Left cardiac atrium (tissue), 4 donors: ENCODE measurements at regions not wholly inside any gene's neighbourhood (a gene's known extent, or its start where the extent isn't known, plus 50 kb on each side); places are given as distances from the start of the nearest gene placed in this dataset.

Experiments
- ATAC-seq, 2 donors: fragments of 200-7000 bp; cut with Tn5 transposase; one replicate each; pipeline ENCODE4 v1.9.1; 2020; ENCODE audit warnings: mild to moderate bottlenecking in 2 of 2, moderate library complexity in 2 of 2
- DNase-seq: peaks from one replicate; pipeline ENCODE4 v3.0.0-alpha.2; 2020
- intact Hi-C, 2 donors: fragments of 100-400 bp; cut with DNase I; formaldehyde crosslinking; loops; one replicate each; pipeline versions ENCODE4 v1.14.1 to v1.15.1; 2022 to 2023
- donor health status: DM: no; HTN: yes; CAD: no.
- donor health status: DM: no; HTN: yes; CAD: no; lungs with severe emphysema.
- donor health status: DM: yes; HTN: yes; CAD: no.
- donor health status: Dilated cardiomyopathy.

DNA sequence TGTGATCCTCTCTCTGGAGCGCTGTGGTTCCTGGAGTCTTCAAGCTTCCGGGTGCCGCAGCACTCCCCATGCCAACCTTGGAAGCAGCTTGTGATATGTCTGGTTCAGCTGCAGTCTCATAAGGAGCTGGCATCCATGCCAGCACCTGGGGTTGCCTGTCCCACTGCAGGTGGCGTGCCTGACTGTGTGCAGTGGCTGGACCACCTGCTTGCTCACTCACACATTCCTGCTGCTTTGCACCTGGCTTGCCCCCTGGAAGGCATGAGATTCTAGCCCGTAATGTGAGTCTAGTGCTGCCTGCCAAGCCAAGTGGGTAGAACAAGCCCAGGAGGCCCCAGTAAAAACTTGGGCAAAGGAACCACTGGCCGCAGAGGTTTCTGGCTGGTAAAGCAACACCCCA is 687.2 kb upstream of the AADAT start:
- ATAC-seq = no peak
- intact Hi-C loops = no loop called here

GRCh38 chr4:170775851-170776250 is 686.1 kb upstream of the AADAT start:
- ATAC-seq = no peak
- DNase-seq = no peak
- intact Hi-C loops = no loop called here

More for the DNA sequence above, 687.2 kb upstream of the AADAT start:
- no peak for DNase-seq

GRCh38 chr4:170773709-170774273 is 684.0 kb upstream of the AADAT start:
- no peak for DNase-seq
- ATAC-seq = no peak

GRCh38 chr4:170772429-170772828 is 682.7 kb upstream of the AADAT start:
- ATAC-seq (no peak), DNase-seq (no peak)
- intact Hi-C loops = no loop called here

More at GRCh38 chr4:170773709-170774273, 684.0 kb upstream of the AADAT start:
- intact Hi-C loops = no loop called here

GRCh38 chr4:170770664-170771063 is 680.9 kb upstream of the AADAT start:
- ATAC-seq = no peak
- DNase-seq = no peak
- intact Hi-C loops = no loop called here

DNA sequence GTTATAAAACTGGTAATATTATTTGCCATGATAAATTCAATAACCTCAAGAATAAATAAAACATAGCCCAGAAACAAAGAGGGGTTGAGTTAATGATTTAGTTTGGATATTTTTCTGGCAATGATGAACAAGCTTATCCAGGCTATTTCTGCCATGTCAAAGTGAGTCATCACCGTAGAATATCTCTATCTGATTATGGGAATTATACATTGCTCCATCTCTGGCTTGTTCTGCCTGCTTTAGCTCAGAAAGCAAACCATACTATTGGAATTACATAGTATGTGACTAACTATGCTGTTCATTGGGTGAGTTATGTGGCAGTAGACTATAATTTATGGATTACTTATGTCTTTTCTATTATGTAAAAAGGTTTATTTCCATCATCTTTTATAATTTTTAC is 680.1 kb upstream of the AADAT start:
- DNase-seq (no peak), ATAC-seq (no peak)
- intact Hi-C loops = no loop called here

- DNase-seq = no peak
- no peak for ATAC-seq
- intact Hi-C loops = no loop called here
Measured at GRCh38 chr4:170758988-170759387, 669.2 kb upstream of the AADAT start.

GRCh38 chr4:170750519-170750918 is 660.8 kb upstream of the AADAT start:
- DNase-seq (no peak), ATAC-seq (no peak)
- intact Hi-C loops = no loop called here

DNA sequence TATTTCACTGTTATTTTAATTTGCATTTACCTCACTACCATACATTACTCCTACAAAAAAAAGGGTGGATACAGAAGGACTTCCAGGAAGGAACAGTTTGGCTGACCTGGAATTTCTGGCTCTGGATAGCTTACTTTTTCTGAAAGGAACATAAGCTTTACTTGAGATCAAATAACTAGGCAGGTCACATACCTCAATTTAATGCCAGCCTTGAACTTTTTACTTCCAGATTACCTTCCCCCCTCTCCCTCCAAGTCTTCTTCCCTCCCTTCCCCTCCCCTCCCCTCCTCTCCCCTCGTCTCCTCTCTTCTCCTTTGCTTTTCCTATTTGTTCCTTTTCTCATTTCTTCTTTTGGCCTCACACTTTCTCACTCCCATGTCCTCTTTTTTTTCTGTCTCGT is 659.2 kb upstream of the AADAT start:
- no peak for DNase-seq
- intact Hi-C loops = no loop called here
- no peak for ATAC-seq

DNA sequence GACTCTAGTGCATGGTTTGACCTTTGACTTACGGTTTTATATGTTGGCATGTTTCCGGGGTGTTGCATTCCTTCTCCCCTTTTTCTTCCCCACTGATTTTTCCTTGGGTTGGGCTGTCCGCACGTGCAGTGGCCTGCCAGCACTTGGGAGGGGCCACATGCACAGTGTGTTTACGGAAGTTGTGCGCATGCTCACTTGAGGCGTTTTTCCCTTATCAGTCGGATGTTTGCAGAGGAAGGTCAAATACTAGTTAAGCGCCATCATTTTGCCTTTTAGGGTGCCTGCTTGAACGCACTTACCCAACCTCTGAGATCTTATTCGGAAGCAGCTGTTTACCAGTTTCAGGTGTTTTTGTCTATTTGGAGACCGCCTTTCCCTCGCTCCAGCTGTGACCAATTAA is 653.9 kb upstream of the AADAT start:
- no peak for ATAC-seq
- intact Hi-C loops = no loop called here
- DNase-seq = no peak

DNA sequence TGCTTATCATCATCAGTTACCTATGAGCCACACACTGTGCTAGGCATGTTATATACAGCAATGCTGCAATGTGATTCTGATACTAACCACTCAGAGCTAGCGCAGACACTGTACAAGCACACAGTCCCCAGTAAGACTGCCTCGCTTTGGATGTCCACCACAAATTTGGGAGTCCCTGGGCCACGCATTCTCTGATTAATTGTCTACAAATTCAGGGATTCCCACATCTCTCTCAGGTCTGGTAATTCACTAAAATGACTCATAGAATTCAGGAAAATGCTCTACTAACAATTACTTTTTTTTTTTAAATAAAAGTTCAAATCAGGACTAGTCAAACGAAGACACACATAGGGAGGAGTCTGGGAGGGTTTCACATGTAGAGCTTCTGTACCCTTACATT is 652.1 kb upstream of the AADAT start:
- intact Hi-C loops = no loop called here
- DNase-seq (no peak), ATAC-seq (no peak)

- ATAC-seq (no peak), DNase-seq (no peak)
- intact Hi-C loops = no loop called here
Measured at GRCh38 chr4:170736710-170737109, 647.0 kb upstream of the AADAT start.

- no peak for ATAC-seq
- DNase-seq = no peak
- intact Hi-C loops = no loop called here
Measured at GRCh38 chr4:170729897-170730296, 640.1 kb upstream of the AADAT start.

GRCh38 chr4:170729236-170729635 is 639.5 kb upstream of the AADAT start:
- DNase-seq (no peak), ATAC-seq (no peak)
- intact Hi-C loops = no loop called here

GRCh38 chr4:170724191-170724590 is 634.4 kb upstream of the AADAT start:
- ATAC-seq (no peak), DNase-seq (no peak)
- intact Hi-C loops = no loop called here

DNA sequence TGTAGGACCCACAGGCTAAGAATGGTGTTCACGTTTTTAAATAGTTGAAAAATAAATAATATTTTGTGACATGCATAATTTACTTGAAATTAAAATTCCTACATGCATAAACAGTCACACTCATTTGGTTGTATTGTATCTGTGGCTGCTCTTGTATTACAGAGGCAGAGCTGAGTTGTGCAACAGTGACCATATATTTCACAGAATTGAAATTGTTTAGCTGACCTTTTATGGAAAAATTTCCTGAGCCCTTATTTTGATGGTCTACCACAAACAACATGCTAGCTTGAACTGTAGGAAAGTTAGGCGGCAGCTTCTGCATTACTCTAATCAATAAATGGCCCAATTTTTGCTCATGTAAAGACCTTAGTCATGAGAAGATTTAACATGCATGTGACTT is 633.4 kb upstream of the AADAT start:
- no peak for DNase-seq
- ATAC-seq = no peak
- intact Hi-C loops = no loop called here

DNA sequence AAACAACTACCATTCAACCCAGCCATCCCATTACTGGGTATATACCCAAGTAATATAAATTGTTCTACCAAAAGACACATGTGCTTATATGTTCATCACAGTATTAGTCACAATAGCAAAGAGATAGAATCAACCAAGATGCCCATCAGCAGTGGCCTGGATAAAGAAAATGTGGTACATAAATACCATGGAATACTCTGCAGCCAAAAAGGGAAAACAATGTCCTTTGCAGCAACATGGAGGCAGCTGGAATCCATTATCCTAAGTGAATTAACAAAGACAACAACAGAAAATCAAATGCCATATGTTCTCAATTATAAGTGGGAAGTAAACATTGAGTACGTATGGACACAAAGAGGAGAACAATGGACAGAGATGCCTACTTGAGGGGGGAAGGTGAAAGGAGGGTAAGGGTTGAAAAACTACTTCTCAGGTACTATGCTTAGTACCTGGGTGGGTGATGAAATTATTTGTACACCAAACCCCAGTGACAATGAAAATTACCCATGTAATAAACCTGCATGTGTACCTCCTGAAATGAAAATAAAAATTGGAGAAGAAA is 632.1 kb upstream of the AADAT start:
- DNase-seq (no peak), ATAC-seq (no peak)
- intact Hi-C loops = no loop called here

DNA sequence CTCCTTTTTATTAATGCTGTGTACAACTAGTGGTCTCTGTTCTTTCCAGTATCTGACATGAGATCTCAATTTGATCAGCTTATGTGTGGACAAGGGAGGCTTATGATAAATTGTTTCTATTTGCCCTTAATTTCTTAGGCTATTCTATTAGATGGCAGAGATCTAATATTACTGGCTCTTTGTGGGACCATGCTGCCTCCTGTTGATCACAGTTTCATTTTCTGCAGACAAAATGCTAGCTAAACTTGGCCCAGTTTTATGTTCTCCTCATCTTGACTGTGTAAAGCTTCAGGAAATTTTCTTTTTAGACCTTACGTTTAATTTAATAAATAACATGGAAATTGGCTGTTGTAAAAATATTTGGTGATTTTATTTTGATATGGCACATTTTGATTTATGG is 627.1 kb upstream of the AADAT start:
- intact Hi-C loops = no loop called here
- ATAC-seq (no peak), DNase-seq (no peak)

DNA sequence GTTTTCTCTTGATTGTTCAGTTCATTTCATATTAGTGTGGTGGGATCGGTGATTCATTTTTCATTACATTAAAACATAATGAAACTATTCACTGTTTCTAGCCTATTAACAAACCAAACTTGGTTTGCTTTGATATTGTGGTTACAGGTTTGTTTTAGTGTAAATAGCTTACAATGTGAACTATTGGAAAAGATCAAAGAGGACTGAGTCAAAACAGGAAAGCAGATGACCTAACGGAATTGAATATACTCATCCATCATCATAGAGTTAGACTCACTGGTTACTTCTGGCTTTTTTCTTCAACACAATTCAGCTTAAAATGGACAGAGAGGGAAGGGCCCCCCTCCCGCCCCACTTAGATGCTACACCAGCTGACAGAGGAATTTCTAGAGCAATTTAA is 616.2 kb upstream of the AADAT start:
- ATAC-seq (no peak), DNase-seq (no peak)
- intact Hi-C loops = no loop called here

DNA sequence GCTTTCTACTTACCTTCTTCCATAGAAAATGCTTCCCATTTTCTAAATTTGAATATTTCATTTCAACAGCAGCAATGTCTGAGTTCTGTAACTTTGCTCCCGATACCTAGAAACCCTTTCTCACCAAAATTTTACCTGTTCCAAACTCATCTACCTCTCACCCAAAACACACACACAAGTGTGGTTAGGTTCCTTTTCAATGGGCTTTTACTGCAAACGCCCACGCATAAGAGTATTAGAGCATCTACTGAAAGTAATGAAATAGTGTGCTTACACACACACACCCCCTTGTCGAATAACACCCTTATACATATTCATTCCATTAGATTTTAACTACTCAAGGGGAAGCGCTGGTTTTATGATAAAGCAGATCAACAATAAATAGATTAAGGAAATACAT is 610.3 kb upstream of the AADAT start:
- DNase-seq (no peak), ATAC-seq (no peak)
- intact Hi-C loops = no loop called here

GRCh38 chr4:170698334-170698733 is 608.6 kb upstream of the AADAT start:
- DNase-seq (no peak), ATAC-seq (no peak)
- intact Hi-C loops = no loop called here

- intact Hi-C loops = no loop called here
- DNase-seq (no peak), ATAC-seq (no peak)
Measured at GRCh38 chr4:170697845-170698244, 608.1 kb upstream of the AADAT start.
